ENCODE measurements at regions not wholly inside any gene's neighbourhood (a gene's known extent, or its start where the extent isn't known, plus 50 kb on each side); places are given as distances from the start of the nearest gene placed in this dataset.

DNA sequence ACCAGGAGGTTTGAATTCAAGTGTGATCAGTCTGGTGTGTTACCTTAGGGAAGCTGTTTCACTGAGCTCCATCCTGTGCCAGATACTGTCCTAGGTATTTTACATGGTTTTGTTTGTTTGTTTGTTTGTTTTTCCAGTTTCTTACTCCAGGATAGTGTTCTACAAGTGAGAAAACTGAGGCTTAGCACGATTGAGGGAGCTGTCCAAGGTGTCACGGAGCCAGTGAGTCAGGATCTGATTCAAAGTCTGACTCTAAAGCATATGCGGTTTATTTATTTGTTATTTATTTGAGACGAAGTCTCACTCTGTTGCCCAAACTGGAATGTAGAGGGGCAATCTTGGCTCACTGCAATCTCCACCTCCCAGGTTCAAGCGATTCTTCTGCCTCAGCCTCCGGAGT is 79.7 kb upstream of the GNG2 start:
- DNase-seq, result peak; percentile 63

GRCh38 chr14:51781381-51781780 is 79.0 kb upstream of the GNG2 start:
- no peak for DNase-seq

DNA sequence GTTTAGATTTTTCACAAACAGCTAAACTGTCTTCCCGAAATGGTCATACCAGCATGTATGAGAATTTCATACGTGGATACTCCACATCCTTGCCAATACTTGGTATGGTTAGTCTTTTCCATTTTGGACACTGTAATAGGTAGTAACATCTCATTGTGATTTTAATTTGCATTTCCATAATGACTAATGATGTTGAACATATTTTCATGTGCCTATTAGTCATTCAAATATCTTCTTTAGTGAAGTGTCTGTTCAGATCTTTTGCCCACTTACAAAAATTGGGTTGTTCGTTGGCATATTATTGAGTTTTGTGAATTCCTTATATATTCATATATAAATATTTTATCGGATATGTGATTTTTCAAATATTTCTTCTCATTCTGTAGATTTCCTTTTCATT is 78.0 kb upstream of the GNG2 start:
- no peak for DNase-seq

- DNase-seq, result no peak
Observed at GRCh38 chr14:51783765-51784164, 76.6 kb upstream of the GNG2 start.

DNA sequence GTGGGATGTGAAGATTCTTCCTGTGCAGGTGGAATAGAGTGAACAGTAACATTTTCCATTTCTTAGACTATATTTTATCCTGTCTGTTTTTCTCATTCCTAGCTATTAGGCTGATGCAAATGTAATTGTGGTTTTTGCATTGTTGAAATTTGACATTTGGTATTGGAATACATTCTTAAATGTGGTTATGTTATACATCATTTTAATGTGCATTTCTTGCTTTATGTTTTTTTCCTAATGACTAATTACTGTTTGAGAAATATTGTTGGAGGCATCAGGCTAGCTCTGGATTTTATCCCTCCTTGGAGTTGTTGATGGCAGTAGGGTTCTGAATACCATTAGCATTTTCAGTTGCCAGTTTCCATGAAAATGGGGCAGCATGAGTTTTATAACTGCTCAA is 75.9 kb upstream of the GNG2 start:
- DNase-seq, result no peak

- no peak for DNase-seq
Observed at GRCh38 chr14:51786227-51786626, 74.2 kb upstream of the GNG2 start.

DNA sequence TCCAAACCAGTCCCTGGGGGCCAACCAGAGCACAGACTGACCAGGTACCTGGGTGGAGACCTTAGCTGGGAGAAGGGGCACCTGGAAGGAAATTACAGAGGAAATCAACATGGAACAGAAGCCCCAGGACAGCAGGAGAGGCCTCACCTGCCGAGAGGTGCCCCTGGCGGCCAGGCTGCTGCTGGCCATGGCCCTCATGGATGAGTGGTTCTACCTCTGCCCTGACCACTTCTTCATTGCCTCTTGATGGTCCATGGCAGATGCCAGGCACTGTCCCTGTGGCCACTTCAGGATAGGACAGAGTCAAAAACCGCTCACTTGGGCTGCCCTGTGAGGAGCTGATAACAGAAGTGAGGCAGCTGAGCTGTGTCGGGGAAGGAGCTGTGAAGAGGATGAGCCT is 73.1 kb upstream of the GNG2 start:
- DNase-seq, result no peak

DNA sequence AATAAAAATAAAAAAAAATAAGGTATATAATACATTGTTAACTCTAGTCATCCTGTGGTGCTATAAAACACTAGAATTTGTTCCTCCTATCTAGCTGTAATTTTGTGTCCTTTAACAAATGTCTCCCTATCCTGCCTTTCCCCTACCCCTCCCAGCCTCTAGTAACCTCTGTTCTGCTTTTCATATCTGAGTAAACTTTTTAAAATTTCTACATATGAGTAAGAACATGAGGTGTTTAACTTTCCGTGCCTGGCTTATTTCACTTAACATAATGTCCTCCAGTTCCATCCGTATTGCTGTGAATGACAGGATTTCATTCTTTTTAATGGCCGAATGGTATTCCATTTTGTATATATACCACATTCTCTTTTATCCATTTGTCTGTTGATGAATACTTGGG is 71.3 kb upstream of the GNG2 start:
- no peak for DNase-seq

GRCh38 chr14:51789596-51789995 is 70.8 kb upstream of the GNG2 start:
- no peak for DNase-seq

DNA sequence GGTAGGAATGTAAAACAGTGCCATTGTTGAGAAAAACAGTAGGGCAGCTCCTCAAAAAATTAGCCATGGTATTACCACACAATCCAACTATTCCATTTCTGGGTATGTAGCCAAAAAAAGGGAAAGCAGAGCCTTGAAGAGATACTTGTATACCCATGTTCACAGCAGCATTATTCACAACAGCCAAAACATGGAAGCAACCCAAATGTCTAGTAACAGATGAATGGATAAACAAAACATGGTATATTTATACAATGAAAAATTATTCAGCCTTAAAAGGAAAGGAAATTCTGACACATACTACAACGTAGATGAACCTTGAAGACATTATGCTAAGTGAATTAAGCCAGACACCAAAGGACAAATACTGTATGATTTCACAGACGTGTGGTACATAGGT is 67.6 kb upstream of the GNG2 start:
- no peak for DNase-seq

DNA sequence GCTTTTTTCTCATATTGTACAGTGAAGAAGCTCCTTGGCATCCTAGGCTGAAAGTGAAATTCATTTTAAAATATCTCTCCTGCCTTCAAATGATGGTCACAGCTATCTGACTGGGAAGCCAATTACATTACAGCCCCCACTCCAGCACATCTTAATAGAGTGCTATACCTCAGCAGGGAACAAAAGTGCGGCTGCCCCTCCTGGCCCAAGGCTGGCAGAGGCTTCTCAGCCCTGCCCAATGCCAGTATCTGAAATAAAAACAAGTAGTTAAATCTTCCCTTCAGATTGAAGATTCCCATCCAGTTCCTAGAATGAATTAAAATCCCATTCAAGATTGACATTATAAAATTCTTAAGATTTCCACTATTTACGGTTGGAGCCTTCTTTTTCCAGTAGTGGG is 54.9 kb upstream of the GNG2 start:
- no peak for DNase-seq

GRCh38 chr14:51806026-51807023 is 54.1 kb upstream of the GNG2 start:
- DNase-seq, result no peak

- DNase-seq, result no peak
Observed at GRCh38 chr14:51807356-51807755, 53.1 kb upstream of the GNG2 start.

Measured in islet precursor cell (in vitro differentiated cells).